Colonic mucosa (tissue), 4 donors: ENCODE measurements at regions not wholly inside any gene's neighbourhood (a gene's known extent, or its start where the extent isn't known, plus 50 kb on each side); places are given as distances from the start of the nearest gene placed in this dataset.

Experiments used
- DNase-seq: peaks from one replicate; pipeline ENCODE4 v3.0.0-alpha.2; 2020
- H3K27ac ChIP-seq: fragments of 200-600 bp; one replicate; pipeline ENCODE4 v1.8.0; 2021
- H3K27me3 ChIP-seq: fragments of 200-600 bp; one replicate; pipeline ENCODE4 v1.8.0; 2021
- H3K36me3 ChIP-seq: fragments of 200-600 bp; one replicate; pipeline ENCODE4 v1.8.0; 2021
- H3K4me1 ChIP-seq: fragments of 200-600 bp; one replicate; pipeline ENCODE4 v1.8.0; 2021; ENCODE audit warnings: mild to moderate bottlenecking
- H3K4me3 ChIP-seq: fragments of 200-600 bp; one replicate; pipeline ENCODE4 v1.8.0; 2021
- H3K9ac ChIP-seq, 2 donors: one replicate each; pipeline ENCODE4 v1.7.0; 2013; ENCODE audit warnings: control low read depth in 2 of 2, low read depth in 2 of 2, low read length in 2 of 2
- H3K9me3 ChIP-seq: fragments of 200-600 bp; one replicate; pipeline ENCODE4 v1.8.0; 2021
- CTCF ChIP-seq: fragments of 200-600 bp; IDR thresholded peaks from one replicate; pipeline ENCODE4 v1.8.0; 2022; ENCODE audit warnings: antibody characterized with exemption, mild to moderate bottlenecking
- intact Hi-C: fragments of 100-400 bp; cut with DNase I; formaldehyde crosslinking; loops from one replicate; pipeline ENCODE4 v1.14.1; 2022
- donor health status: healthy.
- donor health status: DM: no; HTN: no; CAD: no.
- donor health status: DM: no; HTN: no; CAD: no.

GRCh38 chr14:80346395-80346794 lies 135.1 kb upstream of the DIO2 start:
- no peak for TF ChIP-seq CTCF
- no peak overlapping the region for H3K4me3 ChIP-seq

GRCh38 chr14:80344208-80344607 lies 132.9 kb upstream of the DIO2 start:
- no peaks in the 10 kb centered on the region for H3K36me3 ChIP-seq
- no peaks in the 10 kb centered on the region for H3K9me3 ChIP-seq
- DNase-seq = no peak
- H3K27me3 ChIP-seq = no peaks in the 10 kb centered on the region
- no peaks in the 10 kb centered on the region for H3K4me1 ChIP-seq
- intact Hi-C loops = no loop called here
- H3K4me3 ChIP-seq = no peak overlapping the region
- no peak overlapping the region for H3K9ac ChIP-seq
- no peak overlapping the region for H3K27ac ChIP-seq
- TF ChIP-seq CTCF = no peak

More at GRCh38 chr14:80346395-80346794, 135.1 kb upstream of the DIO2 start:
- Histone ChIP-seq H3K9me3 (no peaks in the 10 kb centered on the region), H3K27ac (no peak overlapping the region), H3K36me3 (no peaks in the 10 kb centered on the region), H3K27me3 (no peaks in the 10 kb centered on the region), H3K9ac (no peak overlapping the region), H3K4me1 (no peaks in the 10 kb centered on the region)
- no peak for DNase-seq
- intact Hi-C loops = no loop called here

GRCh38 chr14:80336608-80337106 lies 125.4 kb upstream of the DIO2 start:
- no peak overlapping the region for H3K27ac ChIP-seq
- no peaks in the 10 kb centered on the region for H3K27me3 ChIP-seq
- no peak for TF ChIP-seq CTCF
- no peak overlapping the region for H3K9ac ChIP-seq
- H3K9me3 ChIP-seq = no peaks in the 10 kb centered on the region
- no peak for DNase-seq
- H3K4me3 ChIP-seq = no peak overlapping the region
- no peaks in the 10 kb centered on the region for H3K36me3 ChIP-seq
- intact Hi-C loops = no loop called here
- no peaks in the 10 kb centered on the region for H3K4me1 ChIP-seq

- no peak for TF ChIP-seq CTCF
- Histone ChIP-seq H3K27ac (no peak overlapping the region), H3K27me3 (no peaks in the 10 kb centered on the region), H3K4me3 (no peak overlapping the region), H3K36me3 (no peaks in the 10 kb centered on the region), H3K9ac (no peak overlapping the region), H3K4me1 (no peaks in the 10 kb centered on the region), H3K9me3 (no peaks in the 10 kb centered on the region)
- DNase-seq = no peak
- intact Hi-C loops = no loop called here
Observed at GRCh38 chr14:80325688-80326087, 114.4 kb upstream of the DIO2 start.

GRCh38 chr14:80325112-80325511 lies 113.8 kb upstream of the DIO2 start:
- no peak for TF ChIP-seq CTCF
- no peak overlapping the region for H3K27ac ChIP-seq
- H3K4me3 ChIP-seq = no peak overlapping the region
- H3K9ac ChIP-seq = no peak overlapping the region
- no peaks in the 10 kb centered on the region for H3K9me3 ChIP-seq
- no peak for DNase-seq
- H3K36me3 ChIP-seq = no peaks in the 10 kb centered on the region
- H3K4me1 ChIP-seq = no peaks in the 10 kb centered on the region
- no peaks in the 10 kb centered on the region for H3K27me3 ChIP-seq
- intact Hi-C loops = no loop called here

GRCh38 chr14:80324649-80325048 lies 113.3 kb upstream of the DIO2 start:
- Histone ChIP-seq H3K36me3 (no peaks in the 10 kb centered on the region), H3K4me1 (no peaks in the 10 kb centered on the region), H3K27me3 (no peaks in the 10 kb centered on the region), H3K9me3 (no peaks in the 10 kb centered on the region), H3K9ac (no peak overlapping the region), H3K4me3 (no peak overlapping the region), H3K27ac (no peak overlapping the region)
- no peak for DNase-seq
- no peak for TF ChIP-seq CTCF
- intact Hi-C loops = no loop called here
